ENCODE measurements at regions not wholly inside any gene's neighbourhood (a gene's known extent, or its start where the extent isn't known, plus 50 kb on each side); places are given as distances from the start of the nearest gene placed in this dataset.

GRCh38 chr19:28971513-28971912 lies 241.4 kb downstream of the UQCRFS1 start:
- Mint-ChIP-seq H3K4me1 (ENCODE audit: low read depth) (no peaks in the 10 kb centered on the region), H3K27ac (no peak overlapping the region), H3K9me3 (ENCODE audit: low read depth) (no peaks in the 10 kb centered on the region)

GRCh38 chr19:28971049-28971448 lies 241.9 kb downstream of the UQCRFS1 start:
- H3K9me3 Mint-ChIP-seq (ENCODE audit: low read depth) = no peaks in the 10 kb centered on the region
- H3K27me3 Mint-ChIP-seq = no peaks in the 10 kb centered on the region
- H3K4me3 Mint-ChIP-seq = no peak overlapping the region
- no peaks in the 10 kb centered on the region for H3K4me1 Mint-ChIP-seq (ENCODE audit: low read depth)
- no peak overlapping the region for H3K27ac Mint-ChIP-seq
- no peaks in the 10 kb centered on the region for H3K36me3 Mint-ChIP-seq

More at GRCh38 chr19:28971513-28971912, 241.4 kb downstream of the UQCRFS1 start:
- no peaks in the 10 kb centered on the region for H3K27me3 Mint-ChIP-seq
- no peaks in the 10 kb centered on the region for H3K36me3 Mint-ChIP-seq
- H3K4me3 Mint-ChIP-seq = no peak overlapping the region

GRCh38 chr19:28968721-28969120 lies 244.2 kb downstream of the UQCRFS1 start:
- no peaks in the 10 kb centered on the region for H3K9me3 Mint-ChIP-seq (ENCODE audit: low read depth)
- H3K4me1 Mint-ChIP-seq (ENCODE audit: low read depth) = no peaks in the 10 kb centered on the region
- H3K27ac Mint-ChIP-seq = no peak overlapping the region
- H3K27me3 Mint-ChIP-seq = no peaks in the 10 kb centered on the region
- H3K36me3 Mint-ChIP-seq = no peaks in the 10 kb centered on the region
- H3K4me3 Mint-ChIP-seq = no peak overlapping the region

GRCh38 chr19:28966737-28967399 lies 246.1 kb downstream of the UQCRFS1 start:
- no peak overlapping the region for H3K27ac Mint-ChIP-seq
- no peaks in the 10 kb centered on the region for H3K4me1 Mint-ChIP-seq (ENCODE audit: low read depth)
- no peaks in the 10 kb centered on the region for H3K9me3 Mint-ChIP-seq (ENCODE audit: low read depth)
- no peaks in the 10 kb centered on the region for H3K27me3 Mint-ChIP-seq
- H3K36me3 Mint-ChIP-seq = no peaks in the 10 kb centered on the region
- no peak overlapping the region for H3K4me3 Mint-ChIP-seq

GRCh38 chr19:28964500-28964899 lies 248.5 kb downstream of the UQCRFS1 start:
- Mint-ChIP-seq H3K4me1 (ENCODE audit: low read depth) (no peaks in the 10 kb centered on the region), H3K4me3 (no peak overlapping the region), H3K36me3 (no peaks in the 10 kb centered on the region), H3K27ac (no peak overlapping the region), H3K9me3 (ENCODE audit: low read depth) (no peaks in the 10 kb centered on the region), H3K27me3 (no peaks in the 10 kb centered on the region)

GRCh38 chr19:28963486-28964250 lies 249.3 kb downstream of the UQCRFS1 start:
- H3K27ac Mint-ChIP-seq = no peak overlapping the region
- H3K9me3 Mint-ChIP-seq (ENCODE audit: low read depth) = no peaks in the 10 kb centered on the region
- H3K4me3 Mint-ChIP-seq = no peak overlapping the region
- H3K36me3 Mint-ChIP-seq = no peaks in the 10 kb centered on the region
- no peaks in the 10 kb centered on the region for H3K4me1 Mint-ChIP-seq (ENCODE audit: low read depth)
- no peaks in the 10 kb centered on the region for H3K27me3 Mint-ChIP-seq

GRCh38 chr19:28961772-28962500 lies 251.0 kb downstream of the UQCRFS1 start:
- Mint-ChIP-seq H3K27me3 (no peaks in the 10 kb centered on the region), H3K4me3 (no peak overlapping the region), H3K4me1 (ENCODE audit: low read depth) (no peaks in the 10 kb centered on the region), H3K27ac (no peak overlapping the region), H3K9me3 (ENCODE audit: low read depth) (no peaks in the 10 kb centered on the region), H3K36me3 (no peaks in the 10 kb centered on the region)

GRCh38 chr19:28960986-28961705 lies 251.8 kb downstream of the UQCRFS1 start:
- H3K36me3 Mint-ChIP-seq = no peaks in the 10 kb centered on the region
- no peaks in the 10 kb centered on the region for H3K27me3 Mint-ChIP-seq
- H3K4me1 Mint-ChIP-seq (ENCODE audit: low read depth) = no peaks in the 10 kb centered on the region
- no peak overlapping the region for H3K4me3 Mint-ChIP-seq
- H3K9me3 Mint-ChIP-seq (ENCODE audit: low read depth) = no peaks in the 10 kb centered on the region
- H3K27ac Mint-ChIP-seq = no peak overlapping the region

GRCh38 chr19:28960586-28960985 lies 252.4 kb downstream of the UQCRFS1 start:
- Mint-ChIP-seq H3K9me3 (ENCODE audit: low read depth) (no peaks in the 10 kb centered on the region), H3K4me1 (ENCODE audit: low read depth) (no peaks in the 10 kb centered on the region), H3K4me3 (no peak overlapping the region), H3K27me3 (no peaks in the 10 kb centered on the region), H3K36me3 (no peaks in the 10 kb centered on the region), H3K27ac (no peak overlapping the region)

GRCh38 chr19:28956961-28957360 lies 256.0 kb downstream of the UQCRFS1 start:
- H3K27ac Mint-ChIP-seq = no peak overlapping the region
- H3K27me3 Mint-ChIP-seq = no peaks in the 10 kb centered on the region
- no peaks in the 10 kb centered on the region for H3K36me3 Mint-ChIP-seq
- H3K4me1 Mint-ChIP-seq (ENCODE audit: low read depth) = no peaks in the 10 kb centered on the region
- H3K4me3 Mint-ChIP-seq = no peak overlapping the region
- H3K9me3 Mint-ChIP-seq (ENCODE audit: low read depth) = no peaks in the 10 kb centered on the region

- Mint-ChIP-seq H3K4me1 (ENCODE audit: low read depth) (no peaks in the 10 kb centered on the region), H3K9me3 (ENCODE audit: low read depth) (no peaks in the 10 kb centered on the region), H3K27ac (no peak overlapping the region), H3K27me3 (no peaks in the 10 kb centered on the region), H3K4me3 (no peak overlapping the region), H3K36me3 (no peaks in the 10 kb centered on the region)
Measured at GRCh38 chr19:28956421-28956820, 256.5 kb downstream of the UQCRFS1 start.

- H3K4me1 Mint-ChIP-seq (ENCODE audit: low read depth) = no peaks in the 10 kb centered on the region
- no peaks in the 10 kb centered on the region for H3K36me3 Mint-ChIP-seq
- no peaks in the 10 kb centered on the region for H3K9me3 Mint-ChIP-seq (ENCODE audit: low read depth)
- H3K27me3 Mint-ChIP-seq = peaks cover 2% of the 10 kb centered on the region
- H3K27ac Mint-ChIP-seq = no peak overlapping the region
- H3K4me3 Mint-ChIP-seq = no peak overlapping the region
Measured at GRCh38 chr19:28949535-28949934, 263.4 kb downstream of the UQCRFS1 start.

- H3K36me3 Mint-ChIP-seq = no peaks in the 10 kb centered on the region
- H3K9me3 Mint-ChIP-seq (ENCODE audit: low read depth) = no peaks in the 10 kb centered on the region
- H3K4me3 Mint-ChIP-seq = no peak overlapping the region
- H3K4me1 Mint-ChIP-seq (ENCODE audit: low read depth) = no peaks in the 10 kb centered on the region
- H3K27ac Mint-ChIP-seq = no peak overlapping the region
- peaks cover 2% of the 10 kb centered on the region for H3K27me3 Mint-ChIP-seq
Measured at GRCh38 chr19:28949027-28949426, 263.9 kb downstream of the UQCRFS1 start.

GRCh38 chr19:28948566-28948965 lies 264.4 kb downstream of the UQCRFS1 start:
- no peaks in the 10 kb centered on the region for H3K9me3 Mint-ChIP-seq (ENCODE audit: low read depth)
- H3K36me3 Mint-ChIP-seq = no peaks in the 10 kb centered on the region
- peaks cover 2% of the 10 kb centered on the region for H3K27me3 Mint-ChIP-seq
- H3K4me1 Mint-ChIP-seq (ENCODE audit: low read depth) = no peaks in the 10 kb centered on the region
- H3K4me3 Mint-ChIP-seq = no peak overlapping the region
- H3K27ac Mint-ChIP-seq = no peak overlapping the region

GRCh38 chr19:28948026-28948425 lies 264.9 kb downstream of the UQCRFS1 start:
- H3K4me3 Mint-ChIP-seq = no peak overlapping the region
- no peaks in the 10 kb centered on the region for H3K4me1 Mint-ChIP-seq (ENCODE audit: low read depth)
- no peaks in the 10 kb centered on the region for H3K36me3 Mint-ChIP-seq
- no peaks in the 10 kb centered on the region for H3K9me3 Mint-ChIP-seq (ENCODE audit: low read depth)
- no peak overlapping the region for H3K27ac Mint-ChIP-seq
- H3K27me3 Mint-ChIP-seq = peaks cover 2% of the 10 kb centered on the region

Measured in activated naive CD8-positive, alpha-beta T cell (primary cell).